GM12875 (cell line): ENCODE measurements at regions not wholly inside any gene's neighbourhood (a gene's known extent, or its start where the extent isn't known, plus 50 kb on each side); places are given as distances from the start of the nearest gene placed in this dataset.

Experiments used
- H3K4me3 ChIP-seq: one replicate; pipeline ENCODE4 v1.5.1; 2011; ENCODE audit warnings: low read depth, low read length, control low read depth
- CTCF ChIP-seq: IDR thresholded peaks from 2 replicates; pipeline ENCODE4 v1.5.1; 2011; ENCODE audit warnings: low read depth, mild to moderate bottlenecking, control low read depth, inconsistent platforms, low read length, moderate library complexity, borderline replicate concordance; ENCODE audit not compliant: insufficient read depth

GRCh38 chr13:29902632-29903305 is 52.4 kb upstream of the UBL3 start:
- no peak for TF ChIP-seq CTCF
- H3K4me3 ChIP-seq: no peak overlapping the region

DNA sequence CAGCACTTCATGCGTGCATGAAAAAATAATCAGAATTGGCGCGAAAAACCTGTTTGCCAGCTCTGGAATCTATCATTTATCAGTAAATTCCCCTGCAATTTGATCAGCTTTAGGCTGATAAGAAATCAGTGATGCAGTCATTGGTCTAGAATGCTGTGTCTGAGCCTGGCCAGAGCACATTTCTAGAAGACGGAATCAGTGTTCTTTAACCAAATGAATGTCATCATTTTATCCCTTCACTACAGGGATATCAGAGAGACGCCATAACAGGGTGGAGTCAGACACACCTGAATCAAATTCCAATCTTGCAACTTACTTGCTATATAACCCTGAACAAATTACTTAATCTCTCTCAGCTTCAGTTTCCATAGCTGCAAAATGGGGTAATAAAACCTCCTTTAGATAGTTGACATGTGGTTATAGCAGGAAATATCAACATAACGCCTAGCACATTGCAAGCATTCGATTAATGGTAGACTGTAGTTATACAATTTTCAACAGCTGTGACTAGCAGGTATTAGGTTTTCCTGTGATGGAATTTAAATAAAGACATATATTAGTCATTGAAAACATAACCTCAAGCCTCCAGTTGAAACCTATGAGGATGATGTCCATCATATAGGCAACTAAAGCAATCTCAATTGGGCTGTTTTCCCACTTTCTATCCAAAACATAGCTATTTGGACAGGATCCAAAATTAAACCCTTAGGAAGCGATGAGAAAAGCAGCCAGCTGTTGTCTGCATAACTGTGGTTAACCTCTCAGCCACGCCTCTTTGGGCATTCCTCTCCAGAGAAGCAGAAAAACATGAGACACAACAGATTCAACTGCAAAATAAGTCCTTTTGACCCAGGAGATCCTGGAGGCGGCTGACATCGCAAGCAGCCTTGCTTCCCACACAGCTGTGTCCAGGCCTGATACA is 51.6 kb upstream of the UBL3 start:
- TF ChIP-seq CTCF: no peak
- no peak overlapping the region for H3K4me3 ChIP-seq
